MM.1S (cell line): ENCODE measurements at regions not wholly inside any gene's neighbourhood (a gene's known extent, or its start where the extent isn't known, plus 50 kb on each side); places are given as distances from the start of the nearest gene placed in this dataset.

Experiments
- DNase-seq: peaks from one replicate; pipeline ENCODE4 v3.0.0-alpha.2; 2015
- H2AFZ ChIP-seq: fragments of 300-600 bp; sonication (generic); 2 replicates; pipeline ENCODE4 v1.6.0; 2016; ENCODE audit warnings: antibody characterized with exemption, low read length
- H3F3A ChIP-seq: fragments of 300-600 bp; sonication (generic); 2 replicates; pipeline ENCODE4 v1.6.1; 2016; ENCODE audit warnings: mild to moderate bottlenecking, antibody characterized with exemption, low read length, moderate library complexity, mixed read lengths; ENCODE audit not compliant: insufficient read depth
- H3K27ac ChIP-seq: fragments of 300-600 bp; sonication (generic); 2 replicates; pipeline ENCODE4 v1.5.1; 2016; ENCODE audit warnings: mild to moderate bottlenecking, low read length
- H3K27me3 ChIP-seq: fragments of 300-600 bp; sonication (generic); replicated peaks from 2 replicates; pipeline ENCODE4 v1.6.0; 2016; ENCODE audit warnings: low read length; ENCODE audit not compliant: insufficient read depth
- H3K36me3 ChIP-seq: fragments of 300-600 bp; sonication (generic); replicated peaks from 2 replicates; pipeline ENCODE4 v1.6.1; 2016; ENCODE audit warnings: mild to moderate bottlenecking, low read length, mixed read lengths; ENCODE audit not compliant: insufficient read depth
- H3K4me1 ChIP-seq: fragments of 300-600 bp; sonication (generic); 2 replicates; pipeline ENCODE4 v1.6.1; 2016; ENCODE audit warnings: low read length, mixed read lengths
- H3K4me2 ChIP-seq: fragments of 300-600 bp; sonication (generic); 2 replicates; pipeline ENCODE4 v1.6.0; 2016; ENCODE audit warnings: low read depth, low read length
- H3K4me3 ChIP-seq: fragments of 300-600 bp; sonication (generic); 2 replicates; pipeline ENCODE4 v1.5.1; 2016; ENCODE audit warnings: low read length, mixed read lengths
- H3K79me2 ChIP-seq: fragments of 300-600 bp; sonication (generic); 2 replicates; pipeline ENCODE4 v1.6.1; 2016; ENCODE audit warnings: mixed run types, low read length, mixed read lengths
- H3K9ac ChIP-seq: fragments of 300-600 bp; sonication (generic); 2 replicates; pipeline ENCODE4 v1.6.1; 2016; ENCODE audit warnings: low read length, mixed read lengths
- H3K9me2 ChIP-seq: fragments of 300-600 bp; sonication (generic); replicated peaks from 2 replicates; pipeline ENCODE4 v1.6.1; 2016; ENCODE audit warnings: mild to moderate bottlenecking, low read length, mixed read lengths; ENCODE audit not compliant: insufficient read depth
- H3K9me3 ChIP-seq: fragments of 300-600 bp; sonication (generic); replicated peaks from 2 replicates; pipeline ENCODE4 v1.6.1; 2016; ENCODE audit warnings: mild to moderate bottlenecking, low read length, mixed read lengths; ENCODE audit not compliant: insufficient read depth
- H4K20me1 ChIP-seq: fragments of 300-600 bp; sonication (generic); 2 replicates; pipeline ENCODE4 v1.6.1; 2016; ENCODE audit warnings: mild to moderate bottlenecking, low read length, moderate library complexity, mixed read lengths; ENCODE audit not compliant: insufficient read depth
- CTCF ChIP-seq: fragments of 300-600 bp; sonication (generic); IDR thresholded peaks from 2 replicates; pipeline ENCODE4 v1.5.1; 2016; ENCODE audit warnings: antibody characterized with exemption, low read length, mixed read lengths
- EZH2 ChIP-seq: fragments of 300-600 bp; sonication (generic); optimal IDR thresholded peaks from 2 replicates; pipeline ENCODE3; 2017; ENCODE audit warnings: low read depth, mild to moderate bottlenecking, antibody characterized with exemption, low read length, mixed read lengths
- EZH2phosphoT487 ChIP-seq: fragments of 300-600 bp; sonication (generic); IDR thresholded peaks from 2 replicates; pipeline ENCODE4 v1.6.1; 2018; ENCODE audit warnings: antibody characterized with exemption, low read length

- Histone ChIP-seq H3F3A (no peaks in the 10 kb centered on the region), H3K4me2 (no peak overlapping the region), H3K79me2 (no peaks in the 10 kb centered on the region), H3K9me2 (no peaks in the 10 kb centered on the region), H3K9ac (no peak overlapping the region), H3K9me3 (no peaks in the 10 kb centered on the region), H3K4me1 (no peaks in the 10 kb centered on the region), H3K36me3 (no peaks in the 10 kb centered on the region), H3K27me3 (no peaks in the 10 kb centered on the region), H4K20me1 (no peaks in the 10 kb centered on the region), H3K27ac (no peak overlapping the region), H3K4me3 (no peak overlapping the region), H2AFZ (no peak overlapping the region)
- no peak for TF ChIP-seq EZH2
- TF ChIP-seq EZH2phosphoT487, result no peak
- no peak for TF ChIP-seq CTCF
- DNase-seq, result no peak
Measured at GRCh38 chr5:93793159-93793781, 51.9 kb upstream of the POU5F2 start.

GRCh38 chr5:93791518-93791972, 50.1 kb upstream of the POU5F2 start:
- Histone ChIP-seq H3F3A (no peaks in the 10 kb centered on the region), H2AFZ (no peak overlapping the region), H3K9me2 (no peaks in the 10 kb centered on the region), H3K4me3 (no peak overlapping the region), H3K27ac (no peak overlapping the region), H3K4me2 (no peak overlapping the region), H3K79me2 (no peaks in the 10 kb centered on the region), H3K36me3 (no peaks in the 10 kb centered on the region), H4K20me1 (no peaks in the 10 kb centered on the region), H3K4me1 (no peaks in the 10 kb centered on the region), H3K9me3 (no peaks in the 10 kb centered on the region), H3K9ac (no peak overlapping the region), H3K27me3 (no peaks in the 10 kb centered on the region)
- TF ChIP-seq EZH2phosphoT487, result no peak
- TF ChIP-seq EZH2, result no peak
- no peak for TF ChIP-seq CTCF
- no peak for DNase-seq
